ENCODE measurements at regions not wholly inside any gene's neighbourhood (a gene's known extent, or its start where the extent isn't known, plus 50 kb on each side); places are given as distances from the start of the nearest gene placed in this dataset.

- TF ChIP-seq EZH2 (IDR thresholded peaks at IDR 0.05; ENCODE audit: insufficient read depth, low read length), result no peak
- no peak for TF ChIP-seq CTCF (IDR thresholded peaks at IDR 0.05; ENCODE audit: insufficient read depth, low read depth, low read length)
Observed at GRCh38 chr1:88291611-88292354, 392.3 kb upstream of the PKN2 start.
